MM.1S (cell line): ENCODE measurements at regions not wholly inside any gene's neighbourhood (a gene's known extent, or its start where the extent isn't known, plus 50 kb on each side); places are given as distances from the start of the nearest gene placed in this dataset.

Experiments used
- DNase-seq: peaks from one replicate; pipeline ENCODE4 v3.0.0-alpha.2; 2015
- H2AFZ ChIP-seq: fragments of 300-600 bp; sonication (generic); 2 replicates; pipeline ENCODE4 v1.6.0; 2016; ENCODE audit warnings: antibody characterized with exemption, low read length
- H3F3A ChIP-seq: fragments of 300-600 bp; sonication (generic); 2 replicates; pipeline ENCODE4 v1.6.1; 2016; ENCODE audit warnings: mild to moderate bottlenecking, antibody characterized with exemption, low read length, moderate library complexity, mixed read lengths; ENCODE audit not compliant: insufficient read depth
- H3K27ac ChIP-seq: fragments of 300-600 bp; sonication (generic); 2 replicates; pipeline ENCODE4 v1.5.1; 2016; ENCODE audit warnings: mild to moderate bottlenecking, low read length
- H3K27me3 ChIP-seq: fragments of 300-600 bp; sonication (generic); replicated peaks from 2 replicates; pipeline ENCODE4 v1.6.0; 2016; ENCODE audit warnings: low read length; ENCODE audit not compliant: insufficient read depth
- H3K36me3 ChIP-seq: fragments of 300-600 bp; sonication (generic); replicated peaks from 2 replicates; pipeline ENCODE4 v1.6.1; 2016; ENCODE audit warnings: mild to moderate bottlenecking, low read length, mixed read lengths; ENCODE audit not compliant: insufficient read depth
- H3K4me1 ChIP-seq: fragments of 300-600 bp; sonication (generic); 2 replicates; pipeline ENCODE4 v1.6.1; 2016; ENCODE audit warnings: low read length, mixed read lengths
- H3K4me2 ChIP-seq: fragments of 300-600 bp; sonication (generic); 2 replicates; pipeline ENCODE4 v1.6.0; 2016; ENCODE audit warnings: low read depth, low read length
- H3K4me3 ChIP-seq: fragments of 300-600 bp; sonication (generic); 2 replicates; pipeline ENCODE4 v1.5.1; 2016; ENCODE audit warnings: low read length, mixed read lengths
- H3K79me2 ChIP-seq: fragments of 300-600 bp; sonication (generic); 2 replicates; pipeline ENCODE4 v1.6.1; 2016; ENCODE audit warnings: mixed run types, low read length, mixed read lengths
- H3K9ac ChIP-seq: fragments of 300-600 bp; sonication (generic); 2 replicates; pipeline ENCODE4 v1.6.1; 2016; ENCODE audit warnings: low read length, mixed read lengths
- H3K9me2 ChIP-seq: fragments of 300-600 bp; sonication (generic); replicated peaks from 2 replicates; pipeline ENCODE4 v1.6.1; 2016; ENCODE audit warnings: mild to moderate bottlenecking, low read length, mixed read lengths; ENCODE audit not compliant: insufficient read depth
- H3K9me3 ChIP-seq: fragments of 300-600 bp; sonication (generic); replicated peaks from 2 replicates; pipeline ENCODE4 v1.6.1; 2016; ENCODE audit warnings: mild to moderate bottlenecking, low read length, mixed read lengths; ENCODE audit not compliant: insufficient read depth
- H4K20me1 ChIP-seq: fragments of 300-600 bp; sonication (generic); 2 replicates; pipeline ENCODE4 v1.6.1; 2016; ENCODE audit warnings: mild to moderate bottlenecking, low read length, moderate library complexity, mixed read lengths; ENCODE audit not compliant: insufficient read depth
- CTCF ChIP-seq: fragments of 300-600 bp; sonication (generic); IDR thresholded peaks from 2 replicates; pipeline ENCODE4 v1.5.1; 2016; ENCODE audit warnings: antibody characterized with exemption, low read length, mixed read lengths
- EZH2 ChIP-seq: fragments of 300-600 bp; sonication (generic); optimal IDR thresholded peaks from 2 replicates; pipeline ENCODE3; 2017; ENCODE audit warnings: low read depth, mild to moderate bottlenecking, antibody characterized with exemption, low read length, mixed read lengths
- EZH2phosphoT487 ChIP-seq: fragments of 300-600 bp; sonication (generic); IDR thresholded peaks from 2 replicates; pipeline ENCODE4 v1.6.1; 2018; ENCODE audit warnings: antibody characterized with exemption, low read length

DNA sequence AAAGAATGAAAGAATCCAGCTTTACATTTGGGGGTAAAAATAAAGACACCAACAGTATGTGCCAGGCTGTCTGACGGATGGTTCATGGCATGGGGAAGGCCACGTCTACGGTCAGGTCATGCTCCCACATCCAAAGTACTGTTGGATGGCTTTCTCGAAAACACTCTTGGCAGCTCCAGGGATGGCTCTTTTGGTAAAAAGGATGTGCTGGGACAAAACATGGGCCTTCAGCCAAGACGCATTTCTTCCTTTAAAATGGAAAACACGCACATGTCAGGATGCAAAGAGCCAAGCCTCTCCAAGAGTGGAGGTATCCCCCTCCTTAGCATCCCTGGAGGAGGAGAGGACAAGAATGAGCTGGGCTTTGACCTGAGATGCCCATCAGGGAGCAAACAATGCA, 376.5 kb upstream of the KLHL29 start:
- no peak for DNase-seq
- Histone ChIP-seq H3K9me3 (no peaks in the 10 kb centered on the region), H3K9ac (no peak overlapping the region), H3K79me2 (no peaks in the 10 kb centered on the region), H3K27ac (no peak overlapping the region), H3K27me3 (no peaks in the 10 kb centered on the region), H3F3A (no peaks in the 10 kb centered on the region), H4K20me1 (no peaks in the 10 kb centered on the region), H3K36me3 (no peaks in the 10 kb centered on the region), H3K4me2 (no peak overlapping the region), H3K4me1 (no peaks in the 10 kb centered on the region), H3K9me2 (no peaks in the 10 kb centered on the region), H2AFZ (no peak overlapping the region), H3K4me3 (no peak overlapping the region)
- TF ChIP-seq CTCF (no peak), EZH2 (no peak), EZH2phosphoT487 (no peak)

DNA sequence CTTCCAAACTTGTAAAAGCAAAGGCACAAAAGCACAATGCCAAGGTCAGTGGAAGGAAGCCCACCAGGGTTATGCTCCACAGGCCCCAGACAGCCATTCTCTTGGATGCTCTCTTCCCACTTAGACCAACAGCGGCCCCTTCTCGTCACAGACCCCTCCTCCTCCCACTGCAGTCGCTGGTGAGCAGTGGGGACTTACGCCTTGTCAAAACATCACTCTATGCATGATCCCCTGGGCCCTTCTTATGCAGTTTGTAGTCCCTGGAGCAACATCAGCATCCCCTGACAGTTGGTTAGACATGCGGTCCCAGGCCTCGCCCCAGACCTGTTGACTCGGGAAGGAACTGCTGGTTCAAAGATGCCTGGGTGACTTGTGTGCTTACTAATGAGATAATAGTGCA, 376.0 kb upstream of the KLHL29 start:
- Histone ChIP-seq H3K27me3 (no peaks in the 10 kb centered on the region), H3K9me3 (no peaks in the 10 kb centered on the region), H3K9ac (no peak overlapping the region), H4K20me1 (no peaks in the 10 kb centered on the region), H2AFZ (no peak overlapping the region), H3K4me3 (no peak overlapping the region), H3K9me2 (no peaks in the 10 kb centered on the region), H3K27ac (no peak overlapping the region), H3K4me2 (no peak overlapping the region), H3F3A (no peaks in the 10 kb centered on the region), H3K36me3 (no peaks in the 10 kb centered on the region), H3K4me1 (no peaks in the 10 kb centered on the region), H3K79me2 (no peaks in the 10 kb centered on the region)
- TF ChIP-seq EZH2 (no peak), CTCF (no peak), EZH2phosphoT487 (no peak)
- DNase-seq: no peak

GRCh38 chr2:23009545-23010149, 375.3 kb upstream of the KLHL29 start:
- Histone ChIP-seq H3K4me2 (no peak overlapping the region), H2AFZ (no peak overlapping the region), H3K9me3 (no peaks in the 10 kb centered on the region), H3K4me1 (no peaks in the 10 kb centered on the region), H3K9me2 (no peaks in the 10 kb centered on the region), H3K27me3 (no peaks in the 10 kb centered on the region), H3K36me3 (no peaks in the 10 kb centered on the region), H3K9ac (no peak overlapping the region), H3K79me2 (no peaks in the 10 kb centered on the region), H3K27ac (no peak overlapping the region), H3F3A (no peaks in the 10 kb centered on the region), H4K20me1 (no peaks in the 10 kb centered on the region), H3K4me3 (no peak overlapping the region)
- TF ChIP-seq CTCF (no peak), EZH2 (no peak), EZH2phosphoT487 (no peak)
- DNase-seq: no peak
